SU-DHL-6 (cell line): ENCODE measurements at regions not wholly inside any gene's neighbourhood (a gene's known extent, or its start where the extent isn't known, plus 50 kb on each side); places are given as distances from the start of the nearest gene placed in this dataset.
"Not testable (repeated sequence)": the region's sequence is repeated elsewhere in the genome, so short reads cannot be mapped to it uniquely, and the experiment has no call there.

Experiments used
- EZH2phosphoT487 ChIP-seq: fragments of 200-600 bp; sonication (generic), shearing (Covaris generic); conservative IDR thresholded peaks from 2 replicates; pipeline ENCODE4 v1.6.1; 2018; ENCODE audit warnings: mild to moderate bottlenecking, antibody characterized with exemption, low read length, moderate library complexity, mixed read lengths
- TF ChIP-seq, protein P1 (sequence below): fragments of 200-600 bp; sonication (generic); IDR thresholded peaks from one replicate; pipeline ENCODE4 v1.5.1; 2017; ENCODE audit warnings: antibody characterized with exemption, mild to moderate bottlenecking, low read length, moderate library complexity; ENCODE audit not compliant: insufficient read depth, poor library complexity, severe bottlenecking

- TF ChIP-seq, protein P1, sequence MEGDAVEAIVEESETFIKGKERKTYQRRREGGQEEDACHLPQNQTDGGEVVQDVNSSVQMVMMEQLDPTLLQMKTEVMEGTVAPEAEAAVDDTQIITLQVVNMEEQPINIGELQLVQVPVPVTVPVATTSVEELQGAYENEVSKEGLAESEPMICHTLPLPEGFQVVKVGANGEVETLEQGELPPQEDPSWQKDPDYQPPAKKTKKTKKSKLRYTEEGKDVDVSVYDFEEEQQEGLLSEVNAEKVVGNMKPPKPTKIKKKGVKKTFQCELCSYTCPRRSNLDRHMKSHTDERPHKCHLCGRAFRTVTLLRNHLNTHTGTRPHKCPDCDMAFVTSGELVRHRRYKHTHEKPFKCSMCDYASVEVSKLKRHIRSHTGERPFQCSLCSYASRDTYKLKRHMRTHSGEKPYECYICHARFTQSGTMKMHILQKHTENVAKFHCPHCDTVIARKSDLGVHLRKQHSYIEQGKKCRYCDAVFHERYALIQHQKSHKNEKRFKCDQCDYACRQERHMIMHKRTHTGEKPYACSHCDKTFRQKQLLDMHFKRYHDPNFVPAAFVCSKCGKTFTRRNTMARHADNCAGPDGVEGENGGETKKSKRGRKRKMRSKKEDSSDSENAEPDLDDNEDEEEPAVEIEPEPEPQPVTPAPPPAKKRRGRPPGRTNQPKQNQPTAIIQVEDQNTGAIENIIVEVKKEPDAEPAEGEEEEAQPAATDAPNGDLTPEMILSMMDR: not testable (repeated sequence)
- not testable (repeated sequence) for TF ChIP-seq EZH2phosphoT487
Measured at GRCh38 chr4:54602175-54602574, 55.6 kb upstream of the KIT start.
